GM21528 (cell line): ENCODE measurements at regions not wholly inside any gene's neighbourhood (a gene's known extent, or its start where the extent isn't known, plus 50 kb on each side); places are given as distances from the start of the nearest gene placed in this dataset.

Source experiments
- ATAC-seq: cut with Tn5 transposase; IDR thresholded peaks from one replicate; pipeline ENCODE4 v1.9.1; 2021; ENCODE audit warnings: mild to moderate bottlenecking, moderate library complexity; ENCODE audit not compliant: unreplicated experiment, low FRiP score

DNA sequence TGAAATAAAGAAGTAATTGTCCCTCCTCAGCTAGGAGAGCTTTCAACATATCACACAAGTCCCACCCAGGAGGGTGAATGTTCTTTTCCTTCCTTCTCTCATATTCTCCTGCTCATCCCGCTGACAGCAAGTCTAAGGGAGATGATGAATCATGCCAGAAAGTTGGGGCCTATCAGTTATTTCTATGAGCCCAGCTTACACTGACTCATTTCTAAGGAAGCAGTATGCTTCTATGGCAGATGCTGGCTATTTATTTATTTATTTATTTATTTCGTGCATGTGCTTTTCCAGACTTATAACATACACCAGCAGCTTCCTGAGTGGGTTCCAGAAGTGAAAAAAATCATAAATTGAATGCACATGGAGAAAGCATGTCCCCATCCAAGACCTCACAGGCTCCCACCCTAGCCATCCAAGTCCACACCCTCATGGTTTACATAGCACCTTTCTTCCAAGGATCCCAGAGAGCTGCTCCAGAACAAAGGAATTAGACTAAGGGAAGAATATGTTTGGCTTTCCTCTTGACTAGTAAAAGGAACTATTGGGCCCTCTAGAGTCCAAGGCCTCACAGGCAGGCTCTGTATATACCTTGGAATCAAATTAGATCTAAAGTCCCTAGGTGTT lies 1074.2 kb upstream of the ZEB2 start:
- peak; percentile 10 for ATAC-seq

DNA sequence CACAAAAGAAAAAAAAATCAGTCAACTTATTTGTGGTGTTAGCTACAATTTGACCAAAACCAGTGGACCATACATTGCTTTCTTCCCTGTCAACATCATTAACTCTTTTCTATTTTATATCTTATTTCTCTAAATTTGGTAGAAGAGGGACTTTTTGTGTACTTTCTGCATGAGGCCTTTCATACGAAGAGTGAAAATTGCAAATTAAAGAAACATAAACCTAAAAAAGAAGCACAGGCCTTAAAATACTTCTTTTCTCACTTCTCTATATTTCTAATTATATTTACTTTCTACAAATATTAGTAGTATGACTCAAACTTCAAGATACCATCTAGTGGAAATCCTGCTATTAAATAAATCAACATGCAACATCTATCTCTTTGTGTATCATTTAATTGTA lies 1073.4 kb upstream of the ZEB2 start:
- peak; percentile 49 for ATAC-seq

DNA sequence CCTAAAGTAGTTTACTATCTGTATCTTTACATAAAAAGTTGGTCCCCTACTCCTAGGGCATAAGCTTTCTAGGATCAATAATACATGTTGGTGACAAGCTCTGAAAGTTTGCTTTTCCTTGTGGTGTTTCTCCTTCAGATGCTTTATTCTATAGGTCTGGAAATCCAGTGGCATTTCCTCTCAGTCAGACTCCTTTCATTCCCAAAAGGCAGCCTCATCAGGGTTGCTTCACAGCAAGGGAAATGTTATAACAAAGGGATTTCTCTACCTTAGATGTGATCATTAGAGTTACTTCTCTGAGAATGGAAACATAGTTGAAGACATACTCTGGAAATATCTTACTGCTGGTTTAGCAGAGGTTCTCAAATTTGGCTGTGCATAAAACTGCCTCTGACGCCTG lies 1072.4 kb upstream of the ZEB2 start:
- no peak for ATAC-seq

DNA sequence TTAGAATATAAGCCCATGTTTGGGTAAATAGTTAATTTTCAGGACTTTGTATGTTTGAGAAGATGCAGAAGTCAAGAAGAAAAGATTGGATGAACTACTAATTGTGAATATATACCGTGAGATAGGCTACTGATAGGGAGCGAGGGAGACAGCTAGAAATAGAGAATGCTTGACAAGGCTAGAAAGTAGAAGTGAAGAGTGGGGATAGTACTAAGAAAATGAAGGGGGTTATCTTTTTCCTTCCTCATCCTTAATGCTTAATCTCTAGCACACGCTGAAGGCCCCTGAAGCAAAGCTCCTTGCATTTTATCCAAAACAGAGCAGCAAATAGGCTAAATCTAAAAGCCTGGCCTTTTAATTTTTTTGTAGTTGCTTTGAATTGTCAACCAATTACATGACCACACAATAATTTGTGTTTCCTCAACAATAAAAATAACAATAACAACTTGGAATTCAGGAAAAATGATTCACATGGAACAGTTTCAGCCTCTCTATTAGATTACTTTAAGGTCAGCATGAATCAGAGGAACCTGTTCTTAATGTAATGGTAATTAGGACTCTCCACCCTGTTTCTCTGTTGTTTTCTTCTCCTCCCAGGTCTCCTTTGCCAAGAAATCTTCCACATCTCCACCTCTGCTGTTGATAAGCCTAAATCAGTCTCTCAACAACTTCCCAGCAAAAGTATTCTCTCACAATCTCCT lies 1071.3 kb upstream of the ZEB2 start:
- no peak for ATAC-seq

DNA sequence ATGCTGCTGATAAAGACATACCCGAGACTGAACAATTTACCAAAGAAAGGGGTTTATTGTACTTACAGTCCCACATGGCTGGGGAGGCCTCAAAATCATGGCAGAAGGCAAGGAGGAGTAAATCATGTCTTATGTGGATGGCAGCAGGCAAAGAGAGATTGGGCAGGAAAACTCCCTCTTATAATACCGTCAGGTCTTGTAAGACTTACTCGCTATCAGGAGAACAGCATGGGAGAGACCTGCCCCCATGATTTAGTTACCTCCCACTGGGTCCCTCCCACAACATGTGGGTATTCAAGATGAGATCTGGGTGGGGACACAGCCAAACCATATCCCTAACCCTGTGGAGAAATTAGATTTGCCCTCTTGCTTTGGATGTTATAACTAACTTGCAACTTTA lies 1068.0 kb upstream of the ZEB2 start:
- ATAC-seq: no peak

DNA sequence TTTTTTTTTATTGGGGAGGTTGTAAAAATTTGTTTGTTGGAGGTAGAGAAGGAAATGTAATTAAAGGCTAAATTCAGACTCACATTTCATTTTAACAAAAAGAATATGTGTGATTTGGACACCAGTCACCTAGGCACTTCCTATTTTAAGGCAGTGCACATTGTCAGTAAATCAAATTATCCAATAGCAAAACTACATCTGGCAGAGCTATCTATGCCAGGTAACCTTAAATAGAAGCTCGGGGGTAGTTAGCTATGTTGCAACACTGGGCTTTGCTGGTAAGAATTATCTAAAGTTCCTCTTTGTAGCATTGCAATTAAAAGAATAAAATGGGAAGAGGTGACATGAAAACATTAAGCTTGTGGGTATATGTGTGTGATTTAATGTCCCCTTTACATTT lies 1064.4 kb upstream of the ZEB2 start:
- ATAC-seq: no peak

DNA sequence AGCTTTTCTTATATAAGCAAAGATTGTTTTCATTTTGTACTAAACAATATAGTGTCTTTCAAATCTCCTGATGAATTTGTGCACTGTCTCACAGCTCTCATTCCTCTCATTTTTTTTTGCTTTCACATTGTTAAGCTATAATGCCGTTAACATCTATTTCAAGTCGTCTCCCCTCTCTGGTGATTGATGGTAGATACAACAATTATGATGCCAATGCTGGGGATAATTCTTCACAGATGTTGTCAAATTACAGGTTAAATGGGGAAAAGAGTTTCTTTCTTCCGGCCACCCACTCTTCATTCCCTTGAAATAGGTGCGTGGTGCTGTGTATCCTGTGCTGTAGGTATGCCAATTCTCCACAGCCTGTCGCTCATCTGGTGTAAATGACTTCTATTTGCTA lies 1053.7 kb upstream of the ZEB2 start:
- ATAC-seq: no peak

DNA sequence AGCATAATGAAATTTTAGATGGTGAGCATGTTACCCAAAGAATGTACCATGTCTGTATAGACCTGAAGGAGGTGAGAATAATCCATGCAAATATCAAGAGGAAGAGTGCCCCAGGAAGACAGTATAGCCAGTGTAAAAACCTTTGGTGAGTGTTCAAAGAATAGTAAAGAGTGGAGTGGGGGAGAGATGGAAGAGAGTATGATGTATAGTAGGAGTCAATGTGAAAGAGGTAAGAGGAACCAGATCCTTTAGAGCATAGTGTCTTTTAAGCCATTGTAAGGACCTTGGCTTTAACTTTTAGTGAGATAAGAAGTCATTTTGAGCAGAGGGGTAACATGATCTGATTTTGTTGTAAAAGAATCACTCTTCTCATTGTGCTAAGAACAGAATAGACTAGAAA lies 1052.3 kb upstream of the ZEB2 start:
- ATAC-seq: no peak

DNA sequence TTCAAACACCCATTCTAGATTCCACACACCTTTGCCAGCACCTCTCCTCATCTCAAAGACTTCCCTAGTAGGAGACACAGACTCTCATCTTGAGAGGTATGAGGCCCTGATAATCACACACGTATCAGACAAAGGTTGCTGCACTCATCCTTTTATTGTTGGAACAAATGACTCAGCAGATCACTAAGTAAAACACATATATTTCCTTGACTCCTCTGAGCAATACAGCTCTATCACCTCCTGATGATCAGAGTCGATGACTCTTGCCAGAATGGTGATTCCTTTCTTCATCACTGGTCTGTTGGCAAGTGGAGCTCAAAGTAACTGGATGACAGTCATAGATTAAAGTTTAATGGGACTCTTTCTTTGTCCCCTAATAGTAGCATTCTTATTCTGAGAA lies 1049.2 kb upstream of the ZEB2 start:
- ATAC-seq: no peak

DNA sequence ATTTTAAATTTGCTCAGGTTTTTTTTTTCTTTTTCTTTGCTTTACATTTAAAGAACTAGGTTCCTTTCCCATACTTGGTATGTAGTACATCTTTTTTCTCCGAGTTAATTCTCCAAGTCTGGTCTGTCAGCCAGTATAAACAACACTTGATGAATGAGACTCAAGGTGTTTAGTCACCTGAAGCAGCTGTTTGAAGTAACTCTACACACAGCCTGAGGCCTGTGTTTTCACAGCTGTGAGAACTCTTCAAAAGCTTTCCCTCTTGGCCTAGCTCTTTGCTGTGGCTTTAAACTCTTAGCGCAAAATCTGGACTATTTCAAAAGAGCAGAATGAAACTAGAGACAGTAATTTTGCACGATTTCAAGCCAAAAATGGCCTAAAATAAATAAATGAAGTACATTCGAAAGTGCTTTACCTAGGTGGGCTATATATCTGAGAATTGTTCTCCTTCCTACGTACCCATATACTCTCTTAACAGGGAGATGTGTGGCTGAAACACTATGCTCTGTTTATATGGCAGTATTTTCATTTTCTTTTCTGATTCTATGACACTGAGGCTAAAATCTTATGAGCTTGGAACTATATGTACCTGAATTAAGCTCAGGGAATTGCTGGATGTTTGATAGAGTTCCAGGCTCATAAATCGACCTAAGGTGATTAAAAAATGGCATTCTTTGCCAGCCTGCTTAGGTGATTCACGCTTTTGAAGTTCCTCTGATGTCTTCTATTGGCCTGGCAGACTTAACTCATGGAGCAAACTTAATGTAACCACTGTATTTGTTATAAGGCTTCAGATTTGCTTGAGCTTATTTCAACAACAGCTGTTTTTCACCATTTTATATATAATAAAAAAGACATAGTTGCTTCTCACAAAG lies 1044.1 kb upstream of the ZEB2 start:
- ATAC-seq: no peak

DNA sequence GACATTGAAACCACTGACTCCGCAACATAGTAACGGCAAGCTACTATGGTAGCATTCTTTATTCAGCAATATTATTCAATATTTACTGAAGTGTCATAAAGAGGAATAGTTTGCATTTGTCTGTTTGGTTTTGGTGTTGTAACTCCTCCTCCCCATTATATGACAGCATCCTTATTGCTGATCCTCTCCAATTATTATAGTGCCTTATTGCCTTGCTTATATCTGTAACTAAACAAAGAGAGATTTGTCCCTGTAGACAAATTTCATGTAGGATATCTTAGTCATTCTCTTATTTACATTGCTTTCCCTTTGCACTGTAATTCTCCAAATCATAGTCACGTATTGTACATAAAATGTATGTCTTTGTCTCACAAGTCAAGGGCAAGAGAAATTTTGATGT lies 1041.2 kb upstream of the ZEB2 start:
- ATAC-seq: no peak

DNA sequence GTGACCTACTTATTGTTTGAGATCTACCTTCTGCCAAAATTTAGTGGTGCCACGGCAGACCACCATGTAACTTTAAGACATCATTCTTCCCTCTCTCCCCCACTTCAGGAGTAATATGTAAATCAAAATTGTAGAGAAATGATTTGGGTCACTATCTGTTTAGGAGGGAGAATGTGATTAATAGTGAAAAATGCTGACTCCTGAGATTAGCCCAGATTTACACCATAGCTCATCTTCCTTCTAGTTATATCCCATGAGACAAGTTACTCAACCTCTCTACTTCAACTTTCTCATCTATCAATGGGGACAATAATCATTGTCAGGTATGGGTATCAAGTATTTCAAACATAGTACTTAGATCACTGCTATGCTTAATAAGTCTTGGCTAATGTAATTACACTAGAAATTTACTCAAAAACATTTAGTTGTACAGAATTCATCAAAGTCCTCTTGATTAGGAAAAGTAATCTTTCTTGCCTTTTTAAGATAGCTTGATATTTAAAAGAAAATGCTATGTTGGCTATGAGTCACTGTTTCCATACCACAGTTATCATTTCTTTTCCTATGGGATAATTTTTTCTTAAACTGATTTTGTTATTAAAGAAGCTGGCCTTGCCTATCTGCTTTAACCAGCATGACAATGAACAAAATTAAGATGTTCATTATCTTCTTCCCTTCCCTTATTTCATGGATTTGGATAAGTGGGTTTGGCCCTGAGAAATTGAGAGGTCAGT lies 1038.9 kb upstream of the ZEB2 start:
- no peak for ATAC-seq

DNA sequence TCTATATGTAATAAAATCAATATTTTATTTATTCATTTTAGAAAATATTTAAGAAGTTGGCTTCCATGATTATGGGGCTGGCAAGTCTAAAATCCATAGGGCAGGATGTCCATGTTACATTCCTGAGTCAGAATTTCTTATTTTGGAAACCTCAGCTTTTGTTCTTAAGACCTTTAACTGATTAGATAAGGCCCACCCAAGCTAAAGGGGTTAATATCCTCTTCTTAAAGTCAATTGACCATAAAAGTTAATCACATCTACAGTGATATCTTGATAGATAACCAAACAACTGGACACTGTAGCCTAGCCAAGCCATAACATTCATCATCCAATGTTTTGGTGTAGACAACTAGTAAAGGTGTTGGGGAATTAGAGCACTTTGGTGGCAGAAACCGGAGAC lies 1035.4 kb upstream of the ZEB2 start:
- ATAC-seq: no peak

DNA sequence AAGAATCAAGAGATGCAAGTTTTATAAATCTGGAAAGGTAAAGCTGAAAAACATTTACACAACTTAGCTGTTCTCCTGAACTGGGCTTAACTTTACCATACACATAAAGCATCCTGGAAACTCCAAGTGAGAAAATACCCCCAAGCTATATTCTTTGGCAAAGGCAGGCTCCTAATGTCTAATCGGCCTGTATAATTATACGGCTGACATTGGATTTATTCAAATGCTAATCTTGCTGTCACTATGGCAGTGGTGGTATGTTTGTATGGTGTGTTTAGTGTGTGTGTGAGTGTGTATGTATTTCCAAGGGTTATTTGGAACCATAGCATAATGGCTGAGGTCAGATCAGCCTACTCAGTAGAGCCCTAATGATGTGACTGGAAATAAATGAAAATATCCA lies 1031.8 kb upstream of the ZEB2 start:
- no peak for ATAC-seq

DNA sequence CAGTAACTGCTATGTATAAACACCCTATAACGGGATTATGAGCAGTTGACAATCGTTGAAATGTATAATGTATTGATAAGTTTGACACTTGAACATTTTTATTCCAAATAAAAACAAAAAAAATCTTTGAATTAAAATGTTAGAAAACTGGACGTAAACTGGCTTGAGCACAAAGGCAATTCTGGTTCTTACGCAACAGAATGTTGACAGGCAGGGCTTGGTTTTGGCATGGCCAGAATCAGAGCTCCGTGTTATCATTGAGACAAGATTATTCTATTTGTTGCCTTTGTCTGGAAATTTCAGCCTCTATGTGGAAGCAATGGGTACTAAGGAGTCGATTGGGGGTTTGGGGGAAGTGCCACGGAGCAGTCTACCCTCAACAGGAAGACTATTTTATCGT lies 1028.6 kb upstream of the ZEB2 start:
- no peak for ATAC-seq

DNA sequence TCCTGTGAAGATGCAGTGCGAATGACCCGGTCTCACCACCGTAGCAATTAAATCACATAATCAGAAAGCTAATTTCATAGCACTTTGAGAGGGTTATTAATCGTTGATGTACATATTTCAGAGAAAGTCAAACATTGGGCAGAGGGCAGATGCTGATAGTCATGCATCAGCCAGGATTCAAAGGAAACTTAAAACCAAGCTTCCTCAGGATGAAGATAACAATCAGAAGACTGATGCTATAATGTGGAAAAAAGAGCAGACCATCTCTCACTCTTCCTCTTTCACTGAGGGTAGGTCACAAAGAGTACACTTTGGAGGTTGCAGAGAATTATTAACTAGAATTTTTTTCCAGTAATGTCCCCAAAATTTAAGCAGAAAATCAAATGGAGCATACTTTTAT lies 1027.7 kb upstream of the ZEB2 start:
- ATAC-seq: no peak

DNA sequence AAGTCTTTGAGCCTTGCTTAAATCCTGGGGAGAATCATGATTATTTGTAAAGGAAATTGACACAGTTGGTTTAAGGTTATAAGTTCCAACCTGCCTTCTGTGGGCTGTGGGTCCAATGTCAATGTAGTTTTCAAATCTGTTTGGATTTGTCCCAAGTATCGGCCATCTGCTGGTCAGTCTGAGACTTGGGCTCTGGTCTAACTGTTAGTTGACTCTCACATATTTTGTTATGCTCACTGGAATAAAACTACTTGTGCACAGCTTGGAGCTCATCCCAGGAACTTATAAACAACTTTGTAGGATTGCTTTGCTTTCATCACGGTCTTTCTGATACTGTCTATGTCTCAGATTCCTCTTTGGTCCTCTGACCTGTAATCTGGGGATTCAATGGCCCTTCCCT lies 1026.2 kb upstream of the ZEB2 start:
- no peak for ATAC-seq

DNA sequence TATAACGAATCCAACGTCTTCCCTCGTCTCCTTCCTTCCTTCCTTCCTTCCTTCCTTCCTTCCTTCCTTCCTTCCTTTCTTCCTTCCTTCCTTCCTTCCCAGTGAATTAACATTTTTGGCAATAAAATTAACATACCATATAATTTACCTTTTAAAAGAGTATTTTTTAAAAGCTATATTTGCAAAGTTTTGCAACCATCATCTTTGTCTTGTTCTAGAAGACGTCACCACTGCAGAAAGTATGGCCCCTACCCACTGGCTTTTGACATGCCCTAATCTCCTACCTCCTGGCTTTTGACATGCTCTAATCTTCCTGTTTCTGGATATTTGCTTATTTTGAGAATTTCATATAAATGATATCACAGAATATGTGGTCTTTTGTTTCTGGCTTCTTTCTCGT lies 1023.9 kb upstream of the ZEB2 start:
- ATAC-seq: no peak

DNA sequence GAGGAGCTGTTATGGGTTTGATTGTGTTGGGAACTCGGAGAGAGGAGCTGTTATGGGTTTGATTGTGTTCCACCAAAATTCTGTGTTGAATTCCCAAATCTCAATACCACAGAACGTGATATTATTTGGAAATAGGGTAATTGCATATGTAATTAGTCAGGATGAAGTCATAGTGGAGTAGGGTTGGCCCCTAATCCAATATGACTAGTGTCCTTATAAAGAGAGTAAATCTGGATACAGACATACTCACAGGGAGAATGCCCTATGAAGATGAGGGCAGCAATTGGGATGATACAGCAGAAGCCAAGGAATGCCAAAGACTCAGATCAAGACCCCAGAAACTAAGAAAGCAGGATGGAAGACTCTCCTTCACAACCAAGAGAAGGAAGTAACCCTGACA lies 1023.2 kb upstream of the ZEB2 start:
- ATAC-seq: no peak

DNA sequence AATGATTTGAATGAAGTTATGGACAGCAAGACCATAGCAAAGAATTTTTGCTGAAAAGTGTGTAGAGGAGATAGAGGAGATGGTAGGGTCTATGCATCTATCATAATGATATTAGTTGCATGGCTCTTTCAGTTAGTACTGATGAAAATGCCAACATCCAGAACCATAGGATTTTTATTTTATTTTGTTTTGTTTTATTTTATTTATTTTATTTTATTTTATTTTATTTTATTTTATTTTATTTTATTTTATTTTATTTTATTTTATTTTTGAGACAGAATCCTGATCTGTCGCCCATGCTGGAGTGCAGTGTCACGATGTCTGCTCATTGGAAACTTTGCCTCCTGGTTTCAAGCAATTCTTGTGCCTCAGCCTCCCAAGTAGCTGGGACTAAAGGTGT lies 1021.1 kb upstream of the ZEB2 start:
- ATAC-seq: no peak
